ENCODE measurements at regions not wholly inside any gene's neighbourhood (a gene's known extent, or its start where the extent isn't known, plus 50 kb on each side); places are given as distances from the start of the nearest gene placed in this dataset.

DNA sequence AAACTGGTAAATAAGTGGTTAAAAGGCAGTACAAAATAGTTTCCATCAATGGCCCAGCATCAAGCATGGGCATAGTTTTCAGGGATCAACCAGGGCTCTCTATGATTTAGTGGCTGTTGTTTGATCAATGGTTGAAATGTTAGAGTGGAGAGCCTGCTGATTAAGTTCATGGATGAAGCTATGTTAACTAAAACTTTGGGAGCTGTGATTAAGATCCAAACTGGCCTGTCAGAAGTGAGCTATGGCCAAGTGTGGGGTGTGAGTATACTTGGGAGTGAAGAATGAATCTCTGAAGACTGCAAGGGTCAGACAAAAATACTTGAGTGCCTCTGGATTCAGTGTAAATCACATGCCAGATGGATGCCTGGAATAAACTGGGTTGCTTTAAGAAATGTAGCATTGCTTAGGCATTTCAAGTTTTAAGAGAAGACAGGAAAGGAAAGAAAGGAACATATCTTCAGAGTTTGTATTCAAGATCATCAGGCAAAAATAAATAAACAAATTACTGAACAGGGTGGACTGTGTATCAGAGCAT is 422.2 kb upstream of the ADAMTS9 start:
- no peak for DNase-seq

DNA sequence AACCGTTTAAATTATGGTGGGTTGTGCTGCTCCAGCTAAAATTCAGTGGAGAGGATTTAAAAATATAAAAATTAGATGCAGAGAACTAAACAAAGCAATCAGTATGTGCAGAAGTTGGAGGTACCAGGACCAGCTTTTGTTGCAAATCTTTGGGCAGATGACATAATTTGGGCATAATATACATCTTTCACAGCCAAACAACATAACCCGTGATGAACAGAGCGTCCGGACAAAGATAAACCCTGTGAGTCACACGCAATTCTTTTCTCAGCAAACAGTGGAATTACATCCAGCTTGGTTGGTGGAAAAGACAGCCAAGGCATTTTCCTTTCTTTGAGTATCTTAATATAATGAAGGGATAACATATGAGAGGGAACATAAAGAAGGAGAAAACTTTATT is 419.4 kb upstream of the ADAMTS9 start:
- no peak for DNase-seq

DNA sequence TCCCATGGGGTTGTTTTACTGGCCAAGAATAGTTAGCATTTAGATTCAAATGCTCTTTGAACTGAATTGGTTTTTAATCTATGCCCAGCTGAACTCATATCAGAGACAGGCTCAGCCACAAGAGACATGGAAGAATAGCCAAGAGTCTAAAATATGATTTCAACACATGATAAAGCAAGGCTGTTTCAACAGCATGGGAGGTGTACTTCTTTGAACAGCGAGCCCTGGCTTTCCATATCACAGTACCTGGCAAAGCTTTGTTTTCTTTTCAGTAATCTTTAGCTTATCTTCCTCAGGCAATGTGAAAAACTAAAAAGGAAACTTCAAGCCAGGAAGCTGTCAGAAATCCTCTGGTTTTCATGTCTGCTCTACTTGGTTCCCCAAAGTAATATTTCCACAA is 413.6 kb upstream of the ADAMTS9 start:
- no peak for DNase-seq

DNA sequence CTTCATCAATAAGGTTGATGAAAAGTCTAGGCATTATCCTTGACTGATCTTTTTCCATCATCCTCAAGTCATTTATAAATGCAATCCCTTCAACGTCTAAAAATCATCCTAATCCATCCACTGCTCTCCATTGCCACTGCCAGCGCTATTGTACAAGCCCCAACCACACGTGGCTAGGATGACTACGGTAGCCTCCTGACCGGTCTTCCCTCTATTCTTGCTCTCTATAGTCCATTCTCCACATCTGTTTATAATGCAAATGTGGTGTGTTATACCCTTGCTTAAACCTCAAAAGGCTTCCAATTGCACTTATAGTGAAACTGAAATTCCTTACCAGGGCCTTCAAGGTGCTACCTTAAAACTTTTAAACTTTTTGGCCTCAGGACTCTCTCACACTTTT is 410.6 kb upstream of the ADAMTS9 start:
- DNase-seq = no peak

DNA sequence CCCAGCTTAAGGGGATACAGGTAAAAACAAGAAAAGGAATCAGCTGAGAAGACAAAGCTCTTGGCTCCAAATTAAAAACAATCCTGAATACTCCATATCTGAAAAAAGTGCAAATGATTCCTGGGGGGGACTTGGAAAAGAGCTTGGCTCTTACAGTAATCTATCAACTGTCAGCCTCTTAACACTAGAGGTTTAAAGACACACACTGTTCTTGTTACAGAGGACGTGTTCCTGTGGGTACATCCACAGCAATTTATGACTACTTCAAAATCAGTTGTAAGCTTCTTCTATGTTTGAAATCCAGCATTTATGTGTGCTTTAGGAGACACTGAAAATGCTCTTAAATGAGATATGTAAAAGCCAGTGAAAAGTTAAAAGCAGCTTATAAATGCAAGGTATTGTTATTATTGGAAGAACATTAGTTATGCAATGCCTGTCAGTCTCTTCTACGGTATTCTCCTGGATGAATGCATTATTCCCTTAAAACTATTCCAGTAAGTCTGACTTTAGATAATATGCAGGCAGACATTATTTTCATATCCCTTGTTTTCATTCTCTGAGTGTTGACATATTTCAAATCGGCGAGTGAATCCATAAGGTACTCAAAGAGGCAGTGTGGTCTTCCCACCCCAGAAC is 408.4 kb upstream of the ADAMTS9 start:
- no peak for DNase-seq

DNA sequence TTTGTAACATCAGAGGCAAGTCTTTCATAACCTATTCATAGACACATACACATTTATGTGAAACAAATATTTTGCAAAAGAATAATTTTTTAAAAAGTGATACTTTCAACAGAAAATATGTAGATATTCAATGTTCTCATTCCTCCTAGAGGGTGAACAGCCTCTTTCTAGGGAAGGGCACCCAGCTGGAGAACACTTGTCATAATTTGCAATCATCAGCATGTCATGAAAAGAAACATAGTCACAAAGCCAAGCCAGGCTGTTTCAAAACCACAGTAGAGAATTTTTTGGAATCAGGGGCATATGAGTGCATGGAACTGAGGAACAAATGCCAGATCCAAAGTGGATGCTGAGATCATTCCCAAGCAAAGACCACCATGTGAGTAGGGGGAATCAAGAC is 406.9 kb upstream of the ADAMTS9 start:
- DNase-seq = no peak

DNA sequence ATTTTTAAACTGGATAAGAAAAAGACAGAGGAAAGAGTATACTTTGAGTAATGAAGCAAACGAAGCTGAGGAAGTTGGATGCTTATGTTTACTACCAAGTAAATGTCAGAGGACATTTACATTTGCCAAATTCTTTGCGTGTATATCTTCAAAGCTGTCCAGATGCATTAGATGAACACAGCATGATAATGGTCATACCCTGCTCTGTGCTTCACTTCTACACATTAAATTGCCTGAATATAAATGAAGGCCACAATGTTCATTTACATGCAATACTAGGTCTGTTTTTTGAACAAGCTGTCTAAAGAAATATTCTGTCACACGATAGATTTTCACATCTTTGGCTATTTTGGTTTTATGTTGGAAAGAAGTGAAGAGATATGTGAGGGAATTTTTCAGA is 405.8 kb upstream of the ADAMTS9 start:
- no peak for DNase-seq

DNA sequence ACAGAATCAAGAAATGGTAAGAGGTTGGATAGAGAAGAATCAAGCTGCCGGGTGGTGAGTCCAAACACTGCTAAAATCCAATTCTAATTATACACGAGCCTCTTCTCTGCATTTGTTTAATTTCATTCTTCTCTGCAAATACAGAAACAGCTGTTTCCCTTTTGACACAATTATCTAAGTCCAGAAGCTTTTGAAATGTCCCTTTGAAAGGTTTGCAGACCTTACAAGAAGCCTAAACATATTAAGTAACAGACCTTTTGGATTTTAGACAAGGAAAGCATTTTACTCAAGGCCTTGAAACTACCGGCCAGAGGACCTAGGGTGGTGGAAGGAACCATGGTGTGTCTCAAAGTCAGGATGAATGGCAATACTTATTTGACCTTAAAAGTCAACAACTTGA is 403.8 kb upstream of the ADAMTS9 start:
- DNase-seq = no peak

DNA sequence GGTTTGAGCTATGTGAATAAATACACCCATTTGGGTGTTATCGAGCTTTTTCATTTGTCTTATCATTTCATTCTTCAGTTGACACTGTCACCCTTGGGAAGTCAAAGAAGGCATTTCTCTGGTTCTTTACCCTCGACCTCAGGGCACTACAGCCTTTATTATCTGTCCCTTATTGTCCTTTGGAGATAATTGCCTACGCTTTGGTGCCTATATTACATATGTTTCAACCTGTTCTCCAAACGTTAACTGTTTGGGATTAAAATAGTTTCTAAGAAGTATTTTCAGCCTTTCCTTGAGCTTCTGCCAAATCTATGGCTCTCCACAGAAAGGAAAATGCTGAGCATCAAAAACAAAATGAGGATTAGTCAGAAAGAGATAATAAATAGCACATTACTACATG is 395.4 kb upstream of the ADAMTS9 start:
- DNase-seq = no peak

DNA sequence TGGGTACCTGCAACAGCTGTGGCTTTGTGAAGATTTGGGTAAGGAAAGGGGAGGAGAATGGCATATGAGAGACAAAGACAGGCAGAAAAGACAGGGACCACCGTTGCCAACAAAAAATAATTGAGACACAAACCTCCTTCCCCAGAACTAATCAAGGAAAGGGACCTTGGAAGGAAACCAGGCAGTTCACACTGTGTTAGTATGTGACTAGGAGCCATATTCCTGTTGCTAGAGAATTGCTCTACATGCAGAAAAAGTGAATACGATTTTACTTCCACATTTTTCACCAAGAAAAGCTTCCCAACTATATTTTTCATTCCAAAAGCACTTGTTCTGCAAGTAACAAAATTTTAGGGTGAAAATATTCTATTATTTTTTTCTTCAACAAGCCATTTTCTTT is 393.7 kb upstream of the ADAMTS9 start:
- DNase-seq = no peak

DNA sequence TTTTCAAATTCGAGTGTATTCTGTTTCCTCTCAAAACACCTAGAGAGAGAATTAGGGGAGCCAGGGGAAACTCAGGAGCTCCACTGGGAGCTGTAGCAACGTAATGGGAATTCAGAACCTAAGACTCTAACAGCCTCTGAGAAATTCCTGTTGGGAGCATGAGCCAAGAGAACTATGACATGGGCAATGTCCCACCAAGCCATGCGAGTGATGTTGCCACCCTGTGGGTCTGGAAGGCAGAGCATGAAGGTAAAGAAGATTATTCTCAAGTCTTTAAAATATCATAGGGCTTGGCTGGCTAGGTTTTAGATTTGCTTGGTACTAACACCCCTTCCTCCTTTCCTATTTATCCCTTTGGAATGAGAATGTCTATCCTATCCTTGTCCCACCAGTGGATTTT is 392.6 kb upstream of the ADAMTS9 start:
- no peak for DNase-seq

DNA sequence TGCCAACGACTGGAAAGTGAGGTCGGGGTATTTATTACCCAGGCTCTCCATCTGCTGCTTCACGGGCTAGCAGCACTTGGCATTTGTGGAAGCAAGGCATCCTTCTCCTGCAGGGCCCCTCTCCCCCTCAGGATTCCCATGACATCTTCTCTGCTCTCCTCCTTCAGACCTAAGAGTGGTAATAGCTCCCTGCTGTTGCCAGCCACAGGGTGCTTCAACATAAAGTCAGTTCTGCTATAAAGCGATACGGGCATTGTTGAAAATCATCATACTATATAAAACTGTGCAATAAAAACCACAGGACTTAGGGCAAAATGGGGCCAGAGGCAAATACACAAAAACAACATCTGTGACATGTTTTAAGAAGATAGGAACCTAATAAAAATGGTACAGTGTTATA is 391.8 kb upstream of the ADAMTS9 start:
- no peak for DNase-seq

DNA sequence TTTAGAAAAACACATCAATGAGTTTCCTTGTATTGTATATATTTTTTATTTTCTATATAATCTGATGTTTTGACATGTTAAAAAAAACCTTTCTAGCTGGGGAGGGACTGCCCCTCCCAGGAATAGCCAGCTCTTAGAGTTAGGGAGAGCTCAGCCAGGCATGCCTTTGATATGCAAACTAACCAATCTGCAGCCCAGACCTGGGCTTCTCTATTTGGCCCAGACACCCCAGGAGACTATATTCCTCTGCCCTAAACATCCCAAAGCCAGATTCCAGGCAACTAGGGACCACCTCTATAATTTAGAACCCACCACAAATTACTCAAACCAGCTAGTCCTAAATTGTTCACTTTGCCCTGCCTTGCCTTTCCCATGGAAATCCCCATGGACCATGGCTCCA is 390.9 kb upstream of the ADAMTS9 start:
- no peak for DNase-seq

DNA sequence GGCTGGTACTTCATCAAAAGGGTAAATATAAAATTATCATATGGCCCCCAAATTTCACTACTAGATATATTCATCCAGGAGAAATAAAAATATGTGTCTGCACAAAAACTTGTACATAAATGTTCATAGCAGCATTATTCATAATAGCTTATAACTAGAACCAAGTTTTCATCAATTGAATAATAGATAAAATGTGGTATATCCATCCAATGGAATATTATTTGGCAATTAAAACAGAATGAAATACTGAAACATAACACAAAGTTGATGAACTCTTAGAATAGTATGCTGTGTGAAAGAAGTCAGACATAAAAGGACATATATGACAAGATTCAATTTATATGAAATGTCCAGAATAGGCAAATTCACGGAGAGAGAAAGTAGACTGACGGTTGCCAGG is 389.3 kb upstream of the ADAMTS9 start:
- no peak for DNase-seq

DNA sequence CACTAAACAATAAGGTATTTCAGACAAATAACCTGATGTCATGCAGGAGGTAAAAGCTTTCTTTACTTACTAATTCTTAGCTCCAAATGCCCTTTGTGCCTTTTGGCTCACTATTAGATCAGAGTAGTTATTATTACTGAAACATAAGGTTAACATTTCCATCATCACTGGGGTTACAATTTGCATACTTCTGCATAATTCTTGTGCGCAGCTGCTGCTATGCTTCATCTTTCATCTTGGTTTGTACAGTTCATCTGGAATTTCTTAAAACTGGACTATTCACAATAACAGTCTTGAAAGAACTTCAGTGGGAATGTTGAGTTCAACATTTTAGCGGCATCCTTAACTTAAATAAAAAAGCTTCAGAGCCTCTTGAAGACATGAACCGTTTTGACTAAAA is 383.2 kb upstream of the ADAMTS9 start:
- no peak for DNase-seq

DNA sequence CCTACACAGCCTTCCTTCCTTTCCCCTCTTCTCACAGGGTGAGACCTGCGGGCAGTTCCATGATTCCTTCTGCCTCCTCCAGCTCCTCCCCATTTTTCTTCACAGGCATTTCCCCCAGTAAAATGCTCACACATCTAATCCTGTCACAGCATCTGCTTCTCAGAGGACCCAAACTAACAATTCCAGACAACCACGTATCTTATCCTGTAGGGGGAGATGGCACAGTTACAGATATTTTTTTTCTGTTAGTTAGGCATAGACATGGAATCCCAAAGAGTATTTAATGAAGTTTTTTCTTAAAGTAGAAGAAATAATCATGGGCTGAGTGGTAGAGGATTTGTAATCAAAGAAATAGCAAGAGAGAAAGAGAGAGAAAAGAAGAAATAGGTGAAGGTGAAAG is 373.1 kb upstream of the ADAMTS9 start:
- DNase-seq = no peak

DNA sequence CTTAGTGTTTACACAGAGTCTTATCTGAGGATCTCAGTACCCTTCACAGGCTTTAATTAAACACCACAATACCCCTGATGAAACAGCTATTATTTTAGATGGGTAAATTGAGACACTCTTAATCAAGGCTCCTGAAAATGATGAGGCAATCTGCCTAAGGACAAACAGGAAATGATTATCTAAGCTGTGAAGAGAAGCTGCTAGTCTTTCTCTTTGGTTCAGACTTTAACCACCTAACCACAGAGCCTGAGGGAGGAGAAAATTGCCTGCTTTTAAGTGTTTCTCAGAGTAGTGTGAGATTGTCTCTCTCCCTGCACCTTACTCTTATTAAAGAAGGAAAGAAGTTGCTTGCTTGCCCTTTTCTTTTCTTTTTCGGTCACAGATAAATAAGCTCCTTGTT is 364.3 kb upstream of the ADAMTS9 start:
- no peak for DNase-seq

DNA sequence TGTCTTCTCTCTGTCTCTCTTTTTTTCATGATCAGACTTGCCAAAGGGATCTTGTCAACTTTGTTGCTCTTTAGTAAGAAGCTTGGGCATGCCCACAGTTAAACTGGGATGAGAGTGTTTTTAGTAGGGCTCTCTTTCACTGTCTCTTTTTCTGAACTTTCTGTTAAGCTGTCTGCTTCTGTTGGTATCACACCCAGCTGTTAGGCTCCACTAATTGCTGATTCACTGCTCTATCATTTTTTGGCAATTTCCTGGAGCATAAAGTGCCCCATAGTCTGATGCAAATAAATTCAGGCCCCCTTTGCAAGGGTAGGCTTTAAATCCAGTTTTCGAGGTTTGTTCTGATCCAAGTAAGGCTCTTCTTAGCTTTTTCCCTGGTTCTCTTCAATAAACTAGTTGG is 360.4 kb upstream of the ADAMTS9 start:
- no peak for DNase-seq

DNA sequence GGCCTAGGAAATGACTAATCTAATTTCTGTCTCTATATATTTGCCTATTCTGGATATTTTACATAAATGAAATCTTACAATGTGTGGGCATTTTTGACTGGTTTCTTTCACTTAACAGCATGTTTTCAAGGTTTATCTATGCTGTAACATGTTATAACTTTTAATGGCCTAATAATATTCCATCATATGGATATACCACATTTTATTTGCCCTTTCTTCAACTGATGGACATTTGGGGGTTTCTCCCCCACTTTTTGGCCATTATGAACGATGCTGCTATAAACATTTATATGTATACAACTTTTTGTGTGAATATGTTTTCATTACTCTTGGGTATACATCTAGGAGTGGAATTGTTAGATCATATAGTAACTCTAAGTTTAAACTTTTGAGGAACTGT is 357.3 kb upstream of the ADAMTS9 start:
- DNase-seq = no peak

DNA sequence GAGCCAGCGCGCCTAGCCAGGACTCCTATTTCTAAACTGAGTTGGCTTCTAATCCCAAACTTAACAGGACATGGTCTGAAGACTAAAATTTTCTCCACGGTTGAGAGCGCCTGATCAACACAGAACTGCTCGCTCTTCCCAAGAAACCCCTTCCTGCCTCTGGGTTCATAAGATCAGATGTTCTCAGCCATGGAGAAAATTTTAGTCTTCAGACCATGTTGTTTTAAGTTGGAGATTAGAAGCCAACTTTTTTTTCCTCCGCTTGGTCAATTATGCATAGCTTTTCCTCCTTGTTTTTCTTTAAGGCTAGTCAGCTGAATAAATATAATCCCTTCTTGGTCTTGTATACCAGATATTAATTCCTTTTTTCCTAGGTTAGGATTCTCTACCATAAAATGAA is 356.6 kb upstream of the ADAMTS9 start:
- DNase-seq = no peak

DNA sequence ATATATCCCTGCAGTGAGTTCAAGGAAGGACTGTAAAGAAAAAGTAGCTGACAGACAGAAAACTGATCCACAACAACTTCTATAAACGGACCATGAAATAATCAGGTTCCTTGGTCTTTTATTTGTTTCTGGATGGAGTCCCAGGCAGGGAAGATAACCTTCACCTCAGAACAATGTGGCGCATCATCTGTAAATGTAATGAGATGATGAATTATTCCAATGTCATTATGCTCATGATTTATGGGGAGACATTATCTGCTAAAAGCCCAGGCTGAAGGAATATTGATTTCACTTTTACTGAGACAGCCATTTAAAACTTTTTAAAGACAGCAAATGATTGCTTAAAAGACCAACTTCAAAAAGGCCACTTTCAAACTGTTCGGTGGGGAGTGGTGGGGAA is 354.9 kb upstream of the ADAMTS9 start:
- no peak for DNase-seq

DNA sequence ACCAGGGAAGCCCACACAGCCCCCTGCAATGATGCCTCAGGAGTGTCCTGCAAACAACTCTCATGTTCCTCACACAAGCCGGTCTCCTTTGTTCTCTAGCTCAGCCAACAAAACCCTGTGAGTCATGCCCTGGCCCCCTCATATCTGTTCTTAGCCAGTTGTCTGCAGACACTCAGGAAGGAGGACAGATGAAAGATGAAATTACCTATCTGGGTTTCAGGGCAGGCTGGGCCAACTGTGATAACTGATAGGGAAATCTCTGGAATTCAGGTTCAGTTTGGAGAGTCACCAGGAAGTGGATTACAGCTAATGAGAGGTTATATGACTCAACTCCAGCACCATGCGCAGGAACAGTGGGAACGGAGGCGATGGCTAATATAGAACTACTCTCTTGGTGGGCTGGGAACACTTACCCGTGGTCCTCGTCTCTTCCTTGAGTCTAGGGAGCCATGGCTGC is 352.0 kb upstream of the ADAMTS9 start:
- DNase-seq = no peak

DNA sequence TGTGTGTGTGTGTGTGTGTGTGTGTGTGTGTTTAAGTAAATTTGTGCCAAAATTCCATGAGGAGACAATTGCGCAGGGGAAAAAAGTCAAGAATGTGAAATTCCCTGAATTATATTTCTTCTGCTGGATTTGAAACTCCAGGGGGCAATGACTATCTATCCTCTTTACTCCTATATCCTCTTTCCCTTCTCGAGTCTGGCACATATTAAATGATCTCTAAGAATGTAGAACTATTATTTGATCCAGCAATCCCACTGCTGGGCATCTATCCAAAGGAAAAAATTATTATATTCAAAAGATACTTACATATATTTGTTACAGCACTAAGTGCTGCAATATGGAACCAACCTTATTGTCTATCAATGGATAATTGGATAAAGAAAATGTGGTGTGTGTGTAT is 350.1 kb upstream of the ADAMTS9 start:
- DNase-seq = no peak

DNA sequence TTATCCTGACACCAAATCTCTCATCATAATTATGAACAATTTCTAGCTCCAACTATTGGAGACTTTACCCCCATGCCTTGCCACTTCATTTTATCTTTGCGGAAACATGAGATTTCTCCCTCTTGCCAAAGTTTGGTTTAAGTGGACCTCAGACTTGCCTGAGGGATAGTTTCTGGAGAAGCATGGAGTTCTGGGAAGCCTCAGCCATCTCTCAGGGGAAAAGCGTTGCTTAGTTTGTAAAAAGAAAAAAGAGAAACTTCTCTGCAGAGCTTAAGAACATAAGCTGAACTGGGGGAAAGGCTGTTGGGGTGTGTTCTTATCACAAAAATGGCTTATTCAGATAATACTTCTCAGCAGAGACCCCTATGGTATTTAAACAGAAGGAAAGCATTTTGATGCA is 347.4 kb upstream of the ADAMTS9 start:
- no peak for DNase-seq

DNA sequence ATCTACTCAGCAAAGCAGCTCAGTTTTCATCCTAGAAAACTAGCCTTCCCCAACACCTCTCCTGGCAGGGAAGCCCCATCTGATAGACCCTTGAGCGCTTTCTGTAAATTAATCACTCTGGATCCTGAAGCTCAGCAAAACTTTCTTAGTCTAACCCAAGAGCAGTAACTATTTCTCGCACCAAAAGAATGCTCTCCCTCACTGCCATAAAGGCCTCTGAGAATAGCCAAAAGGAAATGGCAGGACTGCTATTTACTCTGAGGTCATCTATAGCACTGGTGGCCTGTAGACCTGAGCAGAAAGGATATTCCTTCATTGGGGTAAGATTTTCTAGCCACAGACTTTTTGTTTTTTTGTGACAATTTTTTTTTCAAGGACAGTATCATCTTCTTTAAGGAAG is 345.8 kb upstream of the ADAMTS9 start:
- no peak for DNase-seq
